ENCODE measurements at regions not wholly inside any gene's neighbourhood (a gene's known extent, or its start where the extent isn't known, plus 50 kb on each side); places are given as distances from the start of the nearest gene placed in this dataset.

DNA sequence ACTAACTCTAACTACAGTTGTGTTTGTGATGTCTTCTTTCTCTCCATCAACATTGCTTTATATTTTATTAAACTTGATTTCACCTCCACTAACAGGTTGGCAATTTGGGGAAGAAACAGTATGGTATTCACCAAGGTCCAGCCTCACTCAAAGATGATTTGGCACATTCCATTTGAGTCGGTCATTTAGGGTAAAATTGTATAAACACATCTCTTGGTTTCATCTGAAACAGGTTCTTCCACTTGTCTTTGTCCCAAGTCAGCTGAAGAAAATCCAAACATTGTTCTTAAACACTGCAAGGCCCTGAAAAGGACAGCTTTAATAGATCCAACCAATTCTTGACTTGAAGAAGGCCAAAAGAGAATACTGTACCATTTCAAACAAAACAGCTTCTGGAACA, 104.9 kb upstream of the NT5E start:
- ChIA-PET CTCF (ENCODE audit: low intra/inter-chr PET ratio) (no interaction called here), POLR2A (no interaction called here)
- in situ Hi-C loops (cut with MboI) = no loop called here
- Histone ChIP-seq H3K79me2 (ENCODE audit: control insufficient read depth, insufficient read depth, low read length) (no peaks in the 10 kb centered on the region), H3K27ac (ENCODE audit: extremely low read depth, low read depth, low read length) (no peak overlapping the region), H3K4me3 (no peak overlapping the region), H4K20me1 (replicated peaks; ENCODE audit: control insufficient read depth, insufficient read depth, low read length) (no peaks in the 10 kb centered on the region), H3K36me3 (ENCODE audit: control insufficient read depth, insufficient read depth, low read length) (no peaks in the 10 kb centered on the region), H3K4me1 (replicated peaks in 1 of 2; ENCODE audit: control insufficient read depth in 2 of 2, insufficient read depth in 2 of 2, low read length in 2 of 2) (no peaks in the 10 kb centered on the region), H3K9me1 (ENCODE audit: control insufficient read depth, insufficient read depth, low read length) (no peaks in the 10 kb centered on the region), H3K27me3 (ENCODE audit: control insufficient read depth in 2 of 2, insufficient read depth in 2 of 2, low read length in 2 of 2) (no peaks in the 10 kb centered on the region), H3K4me2 (ENCODE audit: insufficient read depth, low read length) (no peak overlapping the region), H3K9ac (ENCODE audit: insufficient read depth in 1 of 2, low read depth in 2 of 2, low read length in 2 of 2) (no peak overlapping the region), H2AFZ (ENCODE audit: low read depth, low read length) (no peak overlapping the region), H3K9me3 (replicated peaks; ENCODE audit: control insufficient read depth, insufficient read depth, low read depth, low read length) (no peaks in the 10 kb centered on the region)
- no peak for FAIRE-seq
- intact Hi-C loops (cut with micrococcal nuclease) = no loop called here
- 0% methylated on average over 1 of the region's 1 CpG for WGBS (ENCODE audit: insufficient coverage, low coverage, missing lambda C conversion rate)
- no peak for DNase-seq (ENCODE audit: extremely low read depth in 1 of 4, low spot score in 3 of 4)
- BruUV-seq (replicated peaks) = no TSS peak
- TF ChIP-seq ZBTB8A (IDR thresholded peaks at IDR 0.05; ENCODE audit: partially characterized antibody) (no peak), SIN3B (IDR thresholded peaks at IDR 0.05; ENCODE audit: low read depth) (no peak), ZNF175 (CRISPR knock-in tag; IDR thresholded peaks at IDR 0.05; ENCODE audit: low read depth) (no peak), EGR1 (conservative IDR thresholded peaks at IDR 0.05) (no peak), FOXA3 (CRISPR knock-in tag; conservative IDR thresholded peaks at IDR 0.05 in 1 of 2, IDR thresholded peaks at IDR 0.05 in 1 of 2) (no peak), ZNF212 (CRISPR knock-in tag; IDR thresholded peaks at IDR 0.05) (no peak), ETV5 (CRISPR knock-in tag; IDR thresholded peaks at IDR 0.05; ENCODE audit: low read depth) (no peak)
- TF ChIP-seq, protein P1, sequence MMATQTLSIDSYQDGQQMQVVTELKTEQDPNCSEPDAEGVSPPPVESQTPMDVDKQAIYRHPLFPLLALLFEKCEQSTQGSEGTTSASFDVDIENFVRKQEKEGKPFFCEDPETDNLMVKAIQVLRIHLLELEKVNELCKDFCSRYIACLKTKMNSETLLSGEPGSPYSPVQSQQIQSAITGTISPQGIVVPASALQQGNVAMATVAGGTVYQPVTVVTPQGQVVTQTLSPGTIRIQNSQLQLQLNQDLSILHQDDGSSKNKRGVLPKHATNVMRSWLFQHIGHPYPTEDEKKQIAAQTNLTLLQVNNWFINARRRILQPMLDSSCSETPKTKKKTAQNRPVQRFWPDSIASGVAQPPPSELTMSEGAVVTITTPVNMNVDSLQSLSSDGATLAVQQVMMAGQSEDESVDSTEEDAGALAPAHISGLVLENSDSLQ (IDR thresholded peaks at IDR 0.05) = no peak
- TF ChIP-seq, protein P2, sequence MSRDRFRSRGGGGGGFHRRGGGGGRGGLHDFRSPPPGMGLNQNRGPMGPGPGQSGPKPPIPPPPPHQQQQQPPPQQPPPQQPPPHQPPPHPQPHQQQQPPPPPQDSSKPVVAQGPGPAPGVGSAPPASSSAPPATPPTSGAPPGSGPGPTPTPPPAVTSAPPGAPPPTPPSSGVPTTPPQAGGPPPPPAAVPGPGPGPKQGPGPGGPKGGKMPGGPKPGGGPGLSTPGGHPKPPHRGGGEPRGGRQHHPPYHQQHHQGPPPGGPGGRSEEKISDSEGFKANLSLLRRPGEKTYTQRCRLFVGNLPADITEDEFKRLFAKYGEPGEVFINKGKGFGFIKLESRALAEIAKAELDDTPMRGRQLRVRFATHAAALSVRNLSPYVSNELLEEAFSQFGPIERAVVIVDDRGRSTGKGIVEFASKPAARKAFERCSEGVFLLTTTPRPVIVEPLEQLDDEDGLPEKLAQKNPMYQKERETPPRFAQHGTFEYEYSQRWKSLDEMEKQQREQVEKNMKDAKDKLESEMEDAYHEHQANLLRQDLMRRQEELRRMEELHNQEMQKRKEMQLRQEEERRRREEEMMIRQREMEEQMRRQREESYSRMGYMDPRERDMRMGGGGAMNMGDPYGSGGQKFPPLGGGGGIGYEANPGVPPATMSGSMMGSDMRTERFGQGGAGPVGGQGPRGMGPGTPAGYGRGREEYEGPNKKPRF (IDR thresholded peaks at IDR 0.05; ENCODE audit: low read depth, low read length) = no peak
- TF ChIP-seq, protein P3, sequence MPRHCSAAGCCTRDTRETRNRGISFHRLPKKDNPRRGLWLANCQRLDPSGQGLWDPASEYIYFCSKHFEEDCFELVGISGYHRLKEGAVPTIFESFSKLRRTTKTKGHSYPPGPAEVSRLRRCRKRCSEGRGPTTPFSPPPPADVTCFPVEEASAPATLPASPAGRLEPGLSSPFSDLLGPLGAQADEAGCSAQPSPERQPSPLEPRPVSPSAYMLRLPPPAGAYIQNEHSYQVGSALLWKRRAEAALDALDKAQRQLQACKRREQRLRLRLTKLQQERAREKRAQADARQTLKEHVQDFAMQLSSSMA (CRISPR knock-in tag; IDR thresholded peaks at IDR 0.05) = no peak
- TF ChIP-seq, protein P4, sequence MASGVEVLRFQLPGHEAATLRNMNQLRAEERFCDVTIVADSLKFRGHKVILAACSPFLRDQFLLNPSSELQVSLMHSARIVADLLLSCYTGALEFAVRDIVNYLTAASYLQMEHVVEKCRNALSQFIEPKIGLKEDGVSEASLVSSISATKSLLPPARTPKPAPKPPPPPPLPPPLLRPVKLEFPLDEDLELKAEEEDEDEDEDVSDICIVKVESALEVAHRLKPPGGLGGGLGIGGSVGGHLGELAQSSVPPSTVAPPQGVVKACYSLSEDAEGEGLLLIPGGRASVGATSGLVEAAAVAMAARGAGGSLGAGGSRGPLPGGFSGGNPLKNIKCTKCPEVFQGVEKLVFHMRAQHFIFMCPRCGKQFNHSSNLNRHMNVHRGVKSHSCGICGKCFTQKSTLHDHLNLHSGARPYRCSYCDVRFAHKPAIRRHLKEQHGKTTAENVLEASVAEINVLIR (CRISPR knock-in tag; IDR thresholded peaks at IDR 0.05) = no peak
- ATAC-seq = no peak

Data from K562 (cell line).